KG1 (cell line): ENCODE measurements at regions not wholly inside any gene's neighbourhood (a gene's known extent, or its start where the extent isn't known, plus 50 kb on each side); places are given as distances from the start of the nearest gene placed in this dataset.
A peak's percentile ranks its signal among the peaks of the same experiment; 100 is the strongest.

ENCODE experiments used
- DNase-seq: peaks from one replicate; lab custom pipeline; 2025; lab: John Stamatoyannopoulos, UW

DNA sequence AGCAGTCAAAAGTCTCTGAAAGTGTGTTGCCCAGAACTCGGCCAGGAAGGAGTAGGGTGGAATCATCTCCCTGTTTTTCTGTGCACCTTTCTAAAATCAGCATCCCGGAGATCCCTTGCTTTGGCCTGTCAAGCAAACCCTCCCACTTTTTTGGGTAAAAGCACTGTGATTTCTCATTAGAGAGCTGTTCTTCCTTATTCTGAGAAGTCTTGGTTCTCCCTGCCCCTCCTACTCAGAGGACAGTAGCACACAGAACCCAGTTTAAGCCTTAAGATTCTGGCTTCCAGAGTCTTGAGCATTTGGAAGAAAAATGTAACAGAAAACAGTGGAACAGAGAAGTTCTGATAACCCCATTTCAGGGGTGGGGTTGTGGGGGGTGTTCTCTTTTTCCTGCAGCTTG is 52.6 kb upstream of the KATNAL1 start:
- DNase-seq, result no peak

GRCh38 chr13:30360586-30360985 is 53.2 kb upstream of the KATNAL1 start:
- DNase-seq, result no peak

GRCh38 chr13:30362005-30362788 is 54.8 kb upstream of the KATNAL1 start:
- DNase-seq, result no peak

DNA sequence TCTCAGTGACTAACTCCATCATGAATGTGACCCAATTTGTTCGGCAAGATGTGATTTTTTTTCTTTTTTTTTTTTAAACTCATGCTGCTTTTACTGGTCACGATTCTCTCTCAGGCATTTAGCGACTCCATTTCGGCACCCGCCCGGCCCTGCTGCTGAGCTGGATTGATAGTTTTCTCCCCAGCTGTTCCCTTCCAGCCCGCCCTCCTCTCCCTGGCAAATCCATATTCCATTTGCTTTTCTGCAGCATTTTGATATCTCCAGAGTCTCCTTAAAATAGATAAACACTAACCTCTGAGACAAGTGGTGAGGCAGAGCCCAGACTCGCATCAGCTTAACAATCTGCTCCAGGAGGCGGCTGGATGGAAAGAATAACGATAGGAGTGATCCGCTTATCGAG is 55.5 kb upstream of the KATNAL1 start:
- DNase-seq, result no peak

- DNase-seq, result no peak
These were observed 56.4 kb upstream of the KATNAL1 start for GRCh38 chr13:30363725-30364124.

- DNase-seq, result no peak
These were observed 56.8 kb upstream of the KATNAL1 start for GRCh38 chr13:30364133-30364532.

GRCh38 chr13:30364876-30365275 is 57.4 kb upstream of the UBE2L5 start:
- no peak for DNase-seq

- no peak for DNase-seq
These were observed 56.2 kb upstream of the UBE2L5 start for GRCh38 chr13:30366088-30366487.

GRCh38 chr13:30367296-30367695 is 55.0 kb upstream of the UBE2L5 start:
- no peak for DNase-seq

GRCh38 chr13:30370146-30370545 is 52.1 kb upstream of the UBE2L5 start:
- no peak for DNase-seq

DNA sequence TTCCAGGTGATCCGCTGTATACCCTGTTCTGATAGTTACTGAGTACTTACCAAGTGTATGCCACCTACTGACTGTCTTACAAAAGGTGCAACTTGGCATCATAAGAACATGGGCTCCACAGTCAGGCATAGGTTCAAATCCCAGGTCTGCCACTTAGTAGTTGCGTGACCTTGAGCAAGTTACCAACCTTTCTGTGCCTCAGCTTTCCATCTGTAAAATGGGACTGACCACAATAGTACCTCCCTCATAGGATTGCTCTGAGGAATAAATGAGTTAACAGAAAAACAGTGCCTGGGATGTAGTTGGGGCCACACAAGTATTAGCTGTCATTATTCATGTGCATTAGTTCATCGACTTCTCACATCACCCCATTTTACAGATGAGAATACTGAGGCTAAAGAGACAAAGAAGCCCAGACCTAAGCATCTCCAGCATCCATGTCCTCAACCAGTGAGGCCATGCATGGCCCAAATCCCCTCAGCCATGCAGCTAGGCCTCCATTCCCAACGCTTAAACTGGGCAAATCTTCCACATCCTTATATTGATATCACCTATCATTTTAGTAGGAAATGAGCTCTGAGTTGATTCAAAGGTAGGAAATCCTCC is 51.3 kb upstream of the UBE2L5 start:
- no peak for DNase-seq

GRCh38 chr13:30371649-30372265 is 50.5 kb upstream of the UBE2L5 start:
- peak; percentile 73 for DNase-seq
